ENCODE measurements at regions not wholly inside any gene's neighbourhood (a gene's known extent, or its start where the extent isn't known, plus 50 kb on each side); places are given as distances from the start of the nearest gene placed in this dataset.
"Not testable (repeated sequence)": the region's sequence is repeated elsewhere in the genome, so short reads cannot be mapped to it uniquely, and the experiment has no call there.

DNA sequence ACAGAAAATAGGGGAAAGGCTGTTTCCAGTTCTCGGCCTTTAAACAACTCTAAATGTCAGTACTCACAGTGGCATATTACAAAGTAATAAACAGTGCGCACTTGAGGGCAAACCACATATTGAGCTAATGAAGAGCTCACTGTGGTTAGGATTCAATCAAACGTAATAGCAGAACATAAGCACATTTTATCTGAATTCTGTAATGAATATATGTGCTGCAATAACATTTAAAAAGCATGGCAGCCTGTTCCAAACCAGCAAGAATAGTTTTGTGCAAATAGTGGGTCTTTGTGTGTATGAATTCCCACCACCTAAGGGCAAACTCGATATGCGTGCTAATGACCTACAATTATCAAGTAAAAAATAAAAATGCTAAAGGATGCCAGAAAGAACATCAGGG lies 163.0 kb downstream of the TBC1D2B start:
- H3K4me3 ChIP-seq (ENCODE audit: extremely low read depth in 1 of 4, insufficient read depth in 2 of 4, low read depth in 3 of 4, low read length in 4 of 4); H3K4me1 ChIP-seq (replicated peaks in 1 of 4; ENCODE audit: control insufficient read depth in 3 of 4, insufficient read depth in 4 of 4, low read length in 3 of 4); H2BK5ac ChIP-seq (ENCODE audit: low read depth, low read length); H2BK12ac ChIP-seq (ENCODE audit: low read depth, low read length); H3K27me3 ChIP-seq (replicated peaks in 1 of 4; ENCODE audit: control insufficient read depth in 3 of 4, extremely low read depth in 1 of 4, insufficient read depth in 3 of 4, low read length in 3 of 4); H2BK20ac ChIP-seq (ENCODE audit: low read length); H4K91ac ChIP-seq (replicated peaks; ENCODE audit: insufficient read length, low read length); H3K9ac ChIP-seq (replicated peaks in 1 of 4; ENCODE audit: extremely low read depth in 1 of 4, low read depth in 3 of 4, low read length in 3 of 4); H3K4ac ChIP-seq (replicated peaks; ENCODE audit: insufficient read length, low read depth, low read length); FAIRE-seq; H2AK5ac ChIP-seq (ENCODE audit: low read depth, low read length); H3K56ac ChIP-seq (replicated peaks; ENCODE audit: insufficient read length, low read depth, low read length); CTCF ChIA-PET (ENCODE audit: partially characterized antibody); H3K79me2 ChIP-seq (ENCODE audit: control insufficient read depth in 1 of 2, insufficient read depth in 2 of 2, low read length in 2 of 2); H4K20me1 ChIP-seq (replicated peaks in 1 of 2; ENCODE audit: control insufficient read depth in 1 of 2, insufficient read depth in 2 of 2, low read length in 2 of 2); H3K14ac ChIP-seq (ENCODE audit: insufficient read length); H3K23me2 ChIP-seq (ENCODE audit: low read depth, low read length); H4K5ac ChIP-seq (ENCODE audit: insufficient read length, low read depth, low read length); H3K18ac ChIP-seq (ENCODE audit: extremely low read depth, low read length); H2AFZ ChIP-seq (ENCODE audit: low read length); H3K23ac ChIP-seq (ENCODE audit: insufficient read length); H3K79me1 ChIP-seq (ENCODE audit: low read depth, low read length); H2BK15ac ChIP-seq (ENCODE audit: low read length); H2BK120ac ChIP-seq (replicated peaks; ENCODE audit: low read depth, low read length); H3K9me3 ChIP-seq (ENCODE audit: insufficient read depth in 2 of 2, low read depth in 1 of 2, low read length in 1 of 2); DNase-seq (ENCODE audit: low read depth in 1 of 2, low spot score in 2 of 2); H3K27ac ChIP-seq (ENCODE audit: low read depth, low read length); H3K36me3 ChIP-seq (ENCODE audit: control insufficient read depth in 2 of 4, insufficient read depth in 4 of 4, low read length in 3 of 4); POLR2A ChIA-PET (ENCODE audit: partially characterized antibody); H4K8ac ChIP-seq (ENCODE audit: extremely low read depth, insufficient read depth, low read length); H3K4me2 ChIP-seq (ENCODE audit: insufficient read depth in 1 of 2, low read depth in 2 of 2, low read length in 2 of 2): not testable (repeated sequence)
- 91% methylated on average over 4 of the region's 5 CpGs; no CpG with 5 or more reads in 1 of the 2 experiments for WGBS, 2 experiments (ENCODE audit: extremely low coverage in 1 of 2, insufficient coverage in 1 of 2, insufficient read length in 1 of 2, insufficient replicate concordance in 2 of 2, low coverage in 1 of 2, low lambda C conversion rate in 2 of 2, missing lambda C conversion rate in 1 of 2)

Measured in H1 (cell line).